MV-4-11 (cell line): ENCODE measurements at regions not wholly inside any gene's neighbourhood (a gene's known extent, or its start where the extent isn't known, plus 50 kb on each side); places are given as distances from the start of the nearest gene placed in this dataset.
A peak's percentile ranks its signal among the peaks of the same experiment; 100 is the strongest.

Experiments
- DNase-seq: peaks from one replicate; lab custom pipeline; 2025; lab: John Stamatoyannopoulos, UW

DNA sequence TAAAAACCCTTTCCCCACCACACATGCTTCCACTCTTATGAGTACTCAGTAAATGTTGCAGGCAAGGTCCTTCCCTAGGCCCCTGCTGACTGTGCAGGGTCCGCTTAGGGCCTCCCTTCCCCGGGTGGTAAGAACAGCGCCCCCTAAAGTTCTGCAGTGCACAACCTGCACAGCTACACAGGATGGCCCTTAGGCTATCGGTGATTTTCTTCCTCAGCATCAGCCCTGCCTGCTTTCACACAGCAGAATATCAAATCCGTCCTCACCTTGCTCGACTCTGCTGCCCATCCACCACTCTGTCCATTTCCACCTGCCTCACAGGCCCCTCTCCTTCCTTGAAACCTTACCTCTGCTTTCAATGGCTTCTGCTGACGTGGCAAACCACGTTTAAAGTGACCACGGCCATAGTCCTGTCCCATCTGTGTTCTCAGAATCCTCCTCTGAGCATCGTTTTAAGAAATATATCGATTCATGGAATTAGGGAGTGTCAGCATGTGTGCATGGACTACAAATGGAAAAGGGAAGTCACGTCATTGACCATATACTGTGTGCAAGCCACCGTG lies 51.4 kb upstream of the TMEM132E start:
- no peak for DNase-seq

DNA sequence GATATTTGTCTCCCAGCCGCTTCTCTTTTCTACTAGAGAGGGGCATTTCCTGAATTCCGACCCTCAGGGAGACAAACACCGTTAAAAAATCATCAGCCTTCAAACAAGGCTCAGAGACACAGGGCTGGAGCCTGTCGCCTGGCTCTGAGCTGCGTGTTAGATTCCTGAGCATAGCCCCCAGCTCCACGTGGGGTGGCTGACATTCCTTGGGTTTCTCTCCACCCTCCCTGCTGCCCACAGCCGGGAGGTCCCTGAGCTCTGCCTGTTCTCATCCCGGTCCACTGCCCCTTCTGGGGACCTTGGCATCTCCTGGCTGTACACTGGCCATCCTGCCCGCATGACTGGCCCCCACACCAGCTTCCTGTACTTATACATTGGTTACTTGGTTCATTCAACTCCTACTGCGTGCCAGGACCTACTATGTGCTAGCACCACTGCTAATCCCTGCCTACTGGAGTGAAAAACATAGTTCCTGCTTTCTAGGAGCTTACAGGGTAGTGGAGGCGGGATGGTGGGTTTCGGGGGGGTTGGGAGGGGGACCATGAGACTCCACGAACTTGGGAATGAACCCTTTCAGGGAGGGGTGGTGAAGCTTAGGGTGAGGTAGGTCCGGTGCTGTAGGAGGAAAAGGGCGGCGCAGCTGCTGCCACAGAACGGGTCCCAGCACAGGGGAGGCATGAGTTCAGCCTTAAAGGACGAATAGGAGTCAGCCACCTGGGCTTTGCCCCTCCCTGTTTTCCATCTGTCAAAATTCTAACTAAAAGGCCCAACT lies 52.1 kb upstream of the TMEM132E start:
- no peak for DNase-seq

DNA sequence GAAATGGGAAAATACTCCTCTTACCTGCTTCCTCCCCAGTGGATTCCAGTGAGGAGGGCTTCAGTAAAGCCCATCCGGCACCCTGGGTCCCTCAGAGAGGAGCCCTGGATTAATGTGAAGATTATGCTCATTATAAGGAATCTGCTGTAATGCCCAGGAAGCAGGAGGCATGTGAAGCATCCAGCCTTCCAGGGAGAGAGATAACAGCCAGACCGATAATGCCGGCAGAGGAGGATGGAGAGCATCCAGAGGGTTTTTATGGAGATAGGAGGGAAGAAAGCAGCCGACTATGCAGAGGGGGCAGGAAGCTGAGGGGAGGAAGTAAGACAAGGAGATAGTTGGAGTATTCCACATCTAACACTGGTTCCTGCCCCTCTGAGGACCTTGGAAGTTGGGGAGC lies 53.7 kb upstream of the TMEM132E start:
- DNase-seq = no peak

DNA sequence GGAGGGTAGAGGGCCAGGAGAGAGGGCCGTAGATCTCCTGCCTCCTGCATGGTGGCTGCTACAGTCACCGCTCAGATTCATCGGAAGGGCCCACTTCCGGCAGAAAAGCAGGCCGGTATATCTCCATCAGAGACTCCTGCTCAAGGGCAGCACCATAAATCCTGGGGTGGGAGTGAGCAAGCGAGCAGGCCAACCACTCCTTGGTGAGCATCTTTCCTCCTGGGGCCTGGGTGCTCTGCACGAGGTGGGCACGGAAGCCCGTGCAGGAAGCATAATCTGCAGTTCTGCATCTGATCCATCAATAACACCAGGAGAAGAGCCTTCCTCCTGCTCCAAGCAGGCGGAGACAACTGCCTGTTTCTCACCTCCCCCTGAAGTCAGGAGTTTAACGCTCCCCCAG lies 57.4 kb upstream of the TMEM132E start:
- no peak for DNase-seq

DNA sequence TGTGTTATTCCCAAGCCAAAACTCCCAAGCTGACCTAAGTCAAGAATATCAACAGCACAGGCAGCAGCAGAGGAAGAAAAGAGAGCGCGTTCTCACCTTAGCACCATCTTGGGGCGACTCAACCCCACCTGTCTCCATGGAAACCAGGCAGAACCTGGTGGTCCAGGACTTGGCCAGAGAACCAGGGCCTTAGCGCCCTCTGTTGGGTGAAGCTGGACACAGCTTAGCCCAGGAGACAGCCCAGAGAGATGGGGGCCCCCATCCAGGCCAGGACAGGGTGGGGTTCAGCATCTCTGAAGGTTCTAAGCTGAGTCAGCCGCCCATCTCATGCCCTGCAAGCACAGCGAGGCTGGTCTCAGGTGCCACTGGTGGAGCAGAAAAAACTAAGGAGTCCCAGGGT lies 60.1 kb upstream of the TMEM132E start:
- DNase-seq = no peak

DNA sequence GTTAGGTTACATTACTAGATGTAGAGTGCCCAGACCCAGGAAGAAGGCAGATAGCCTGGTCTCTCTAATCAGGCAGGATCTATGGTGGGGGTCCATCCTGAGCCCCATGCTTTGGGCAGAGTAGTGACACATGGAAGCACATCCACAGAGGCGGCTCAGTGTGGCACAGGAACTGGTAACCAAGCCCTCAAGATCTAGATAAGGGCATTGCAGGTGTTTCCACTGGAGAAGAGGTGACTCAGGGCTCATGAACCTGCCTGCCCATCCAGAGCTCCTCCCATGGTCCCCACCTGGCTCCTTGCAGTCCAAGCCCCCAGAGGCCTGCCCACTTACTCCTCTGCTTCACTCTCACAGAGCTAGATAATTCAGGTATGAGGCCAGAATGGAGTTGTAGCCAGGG lies 62.0 kb upstream of the TMEM132E start:
- DNase-seq = no peak

DNA sequence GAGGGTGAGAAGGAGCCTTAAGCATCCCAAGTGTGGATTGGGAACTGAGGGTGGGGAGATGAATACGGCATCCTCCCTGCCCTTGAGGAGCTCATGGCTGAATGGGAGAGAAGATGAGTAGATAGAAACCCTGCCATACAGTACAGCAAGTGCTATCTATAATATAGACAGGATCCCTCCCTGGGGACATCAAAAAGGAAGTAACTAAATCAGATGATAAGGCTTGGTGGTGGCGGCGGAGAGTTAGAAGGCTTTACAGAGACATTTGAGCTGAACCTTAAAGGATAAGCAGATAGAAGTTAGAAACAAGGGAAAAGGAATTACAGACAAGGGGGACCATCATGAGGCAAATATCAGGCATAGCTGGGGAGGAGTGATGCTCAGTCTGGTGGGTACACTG lies 67.5 kb upstream of the TMEM132E start:
- DNase-seq = no peak

DNA sequence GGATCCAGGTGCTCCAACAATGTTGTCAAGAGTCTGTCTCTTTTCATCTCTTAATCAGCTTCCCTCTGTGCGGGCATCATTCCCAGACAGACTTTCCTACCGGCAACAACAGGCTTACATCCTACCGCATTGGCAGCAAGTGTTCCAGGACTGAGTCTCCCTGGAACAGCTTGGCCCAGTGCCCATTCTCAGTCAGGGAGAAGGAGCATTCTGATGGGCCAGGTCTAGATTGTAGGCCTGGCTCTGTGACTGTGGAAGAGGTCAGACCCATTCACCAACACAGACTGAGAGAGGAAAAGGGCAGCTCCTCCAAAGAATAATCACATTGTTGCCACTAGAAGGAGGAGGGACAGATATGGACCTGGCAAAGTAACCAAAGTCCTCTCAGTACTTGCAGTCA lies 68.1 kb upstream of the TMEM132E start:
- DNase-seq = no peak

DNA sequence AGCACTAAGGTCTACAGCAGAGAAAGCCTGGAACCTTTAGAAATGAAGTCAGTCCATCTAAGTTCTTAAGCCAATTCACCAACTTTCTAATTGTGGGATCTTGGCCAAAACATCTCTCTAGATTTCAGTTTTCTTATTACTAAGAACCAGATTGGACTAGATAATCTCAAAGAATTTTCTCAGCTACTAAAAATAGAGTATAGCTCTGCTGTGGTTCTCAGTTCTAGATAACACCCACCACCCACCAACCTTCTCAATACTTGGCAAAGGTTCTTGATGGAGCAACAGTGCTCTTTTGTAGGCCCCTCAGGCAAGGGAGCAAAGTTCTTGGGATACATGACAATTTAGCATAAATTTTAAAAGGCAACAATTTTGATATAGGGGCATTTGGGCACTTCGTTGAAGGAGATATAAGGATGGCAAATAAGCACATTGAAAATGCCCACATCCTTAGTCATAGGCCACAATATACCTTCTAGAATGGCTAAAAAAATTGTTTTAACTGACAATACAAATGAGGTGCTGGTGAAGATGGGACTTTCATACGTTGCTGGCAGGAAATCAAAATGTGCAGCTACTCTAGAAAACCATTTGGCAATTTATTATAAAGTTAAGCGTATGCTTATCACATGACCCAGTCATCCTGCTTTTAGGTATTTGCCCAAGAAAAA lies 74.4 kb upstream of the TMEM132E start:
- no peak for DNase-seq

DNA sequence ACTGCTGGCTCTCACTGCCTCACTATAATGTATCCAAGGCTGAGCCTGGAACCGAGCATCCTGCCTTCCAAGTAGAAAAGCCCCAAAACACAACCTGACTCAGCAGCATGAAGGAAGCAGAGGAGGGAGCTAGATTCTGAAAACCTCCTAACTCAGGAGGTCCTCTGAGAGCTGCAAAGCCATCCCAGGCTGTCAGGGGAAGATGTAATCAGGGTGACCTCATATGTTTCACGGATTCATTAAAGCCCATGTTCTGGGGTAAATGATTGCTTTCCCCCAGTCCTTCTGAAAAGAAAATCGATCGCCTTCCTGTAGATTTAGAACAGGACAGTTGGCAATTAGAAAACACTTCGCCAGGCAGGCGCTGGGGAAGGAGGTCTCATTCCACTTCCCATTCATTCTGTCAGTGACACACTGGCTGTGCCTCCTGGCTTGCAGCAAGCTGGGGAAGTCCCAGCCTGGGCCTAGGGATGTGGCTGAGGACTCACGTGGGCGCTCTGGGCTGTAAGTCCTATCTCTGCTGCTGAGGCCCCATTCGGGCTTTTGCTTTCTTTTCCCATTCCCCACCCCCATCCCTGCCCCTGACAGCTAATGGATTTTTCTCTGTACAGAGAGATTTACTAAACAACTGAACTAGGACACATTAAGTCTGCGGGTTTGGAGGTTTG lies 75.7 kb upstream of the TMEM132E start:
- peak; percentile 34 for DNase-seq

DNA sequence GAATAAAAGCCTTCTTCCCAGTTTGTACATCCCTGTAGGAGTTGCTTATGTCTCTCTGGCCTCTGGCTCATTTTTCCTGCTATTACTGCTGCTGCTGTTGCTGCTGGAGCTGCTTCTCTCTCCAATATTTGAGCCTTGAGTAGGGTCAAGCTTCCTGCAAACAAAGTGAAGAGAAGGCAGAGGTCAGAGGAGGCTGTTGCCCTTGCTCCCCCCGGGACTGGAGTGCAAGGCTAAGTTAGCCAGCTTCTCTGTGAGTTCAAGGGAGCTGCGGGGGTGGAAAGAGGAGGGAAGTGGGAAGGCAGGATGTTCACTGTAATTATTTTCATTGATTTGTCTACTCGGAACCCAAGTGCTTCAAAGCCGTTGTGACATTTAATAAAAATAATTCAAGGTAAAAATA lies 77.0 kb upstream of the TMEM132E start:
- no peak for DNase-seq

DNA sequence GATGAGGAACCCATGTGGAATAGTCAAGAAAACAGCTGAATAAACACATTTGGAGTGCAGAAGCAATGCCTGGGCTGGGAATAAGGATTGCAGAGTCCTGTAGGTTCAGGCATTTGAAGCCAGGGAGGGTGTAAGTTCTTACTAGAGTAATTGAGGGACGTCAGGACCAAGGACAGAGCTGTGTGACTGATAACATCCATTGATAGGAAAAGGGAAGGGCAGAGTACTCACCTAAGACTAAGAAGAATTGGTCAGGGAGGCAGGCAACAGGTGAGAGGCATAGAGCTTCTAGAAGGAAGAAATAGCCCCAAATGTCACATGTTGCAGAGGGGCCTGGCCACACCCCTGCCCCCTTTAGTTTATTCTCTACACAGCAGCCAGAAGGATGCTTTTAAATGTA lies 79.8 kb upstream of the TMEM132E start:
- peak; percentile 21 for DNase-seq

DNA sequence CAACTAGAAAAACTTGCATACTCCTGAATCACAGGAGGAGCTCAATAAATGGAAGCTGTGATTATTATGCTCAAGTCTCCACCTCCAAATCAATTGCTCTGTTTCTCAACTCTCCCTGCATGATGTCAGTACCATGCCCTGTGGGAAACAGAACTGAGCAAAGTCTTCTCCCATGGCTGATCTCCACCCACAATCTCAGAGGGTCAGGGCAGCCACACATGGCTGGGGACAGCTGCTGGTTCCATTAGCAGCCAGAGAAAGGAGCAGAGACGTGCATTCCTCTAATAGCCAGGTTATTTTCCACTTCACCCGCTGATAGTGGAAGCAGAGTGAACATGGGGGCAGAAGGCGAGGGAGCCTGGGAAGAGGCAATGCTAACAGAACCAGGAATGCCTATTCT lies 85.5 kb upstream of the TMEM132E start:
- DNase-seq = no peak

DNA sequence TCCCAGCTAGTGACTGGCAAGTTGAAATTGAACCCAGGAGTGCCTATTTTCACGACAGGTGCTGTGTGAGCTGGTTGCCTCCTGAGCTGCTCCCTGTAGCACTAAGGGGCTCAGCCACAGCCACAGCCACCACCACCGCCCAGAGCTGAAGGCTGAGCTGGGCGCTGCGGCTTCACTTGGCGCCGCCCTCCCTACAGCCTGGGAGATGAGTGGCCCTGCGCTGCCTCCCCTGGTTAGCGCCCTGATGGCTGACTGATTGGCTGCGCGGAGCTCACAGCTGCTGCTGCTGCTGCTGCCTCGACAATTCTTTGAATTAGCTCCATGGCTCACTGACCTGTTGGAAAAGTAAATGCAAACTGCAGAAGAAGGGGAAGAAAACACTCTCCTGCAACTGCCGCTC lies 91.8 kb upstream of the TMEM132E start:
- no peak for DNase-seq

DNA sequence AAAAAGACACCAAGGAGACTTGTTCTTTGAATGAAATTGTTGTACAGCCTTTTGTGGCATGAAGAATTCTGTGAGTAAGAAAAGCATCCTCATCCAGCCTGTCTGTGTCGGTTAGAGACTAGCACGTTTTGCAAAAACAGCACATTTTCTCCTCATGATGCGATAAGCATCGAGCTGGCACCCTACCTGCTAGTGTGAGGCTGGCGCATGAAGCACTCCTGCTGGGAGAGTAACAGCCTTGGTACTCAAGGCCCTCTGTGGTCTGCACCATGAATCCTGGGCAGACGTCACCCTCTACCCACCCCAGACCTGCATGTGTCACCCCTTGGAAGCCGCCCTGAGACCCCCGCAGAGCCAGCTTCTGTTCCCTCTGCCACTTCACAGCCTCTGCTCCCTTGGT lies 92.6 kb upstream of the TMEM132E start:
- no peak for DNase-seq

DNA sequence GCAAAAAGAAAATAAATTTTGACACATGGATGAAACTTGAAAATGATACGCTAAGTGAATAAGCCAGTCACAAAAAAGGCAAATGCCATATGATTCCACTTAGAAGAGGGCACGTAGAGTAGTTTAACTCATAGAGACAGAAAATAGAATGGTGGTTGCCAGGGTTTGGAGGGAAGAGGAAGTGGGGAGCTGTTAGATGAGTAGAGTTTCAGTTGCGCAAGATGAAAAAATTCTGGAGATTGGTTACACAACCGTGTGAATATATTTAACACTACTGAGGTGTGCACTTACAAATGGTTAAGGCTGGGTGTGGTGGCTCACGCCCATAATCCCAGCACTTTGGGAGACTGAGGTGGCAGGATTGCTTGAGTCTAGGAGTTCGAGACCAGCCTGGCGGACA lies 93.4 kb upstream of the TMEM132E start:
- peak; percentile 98 for DNase-seq

DNA sequence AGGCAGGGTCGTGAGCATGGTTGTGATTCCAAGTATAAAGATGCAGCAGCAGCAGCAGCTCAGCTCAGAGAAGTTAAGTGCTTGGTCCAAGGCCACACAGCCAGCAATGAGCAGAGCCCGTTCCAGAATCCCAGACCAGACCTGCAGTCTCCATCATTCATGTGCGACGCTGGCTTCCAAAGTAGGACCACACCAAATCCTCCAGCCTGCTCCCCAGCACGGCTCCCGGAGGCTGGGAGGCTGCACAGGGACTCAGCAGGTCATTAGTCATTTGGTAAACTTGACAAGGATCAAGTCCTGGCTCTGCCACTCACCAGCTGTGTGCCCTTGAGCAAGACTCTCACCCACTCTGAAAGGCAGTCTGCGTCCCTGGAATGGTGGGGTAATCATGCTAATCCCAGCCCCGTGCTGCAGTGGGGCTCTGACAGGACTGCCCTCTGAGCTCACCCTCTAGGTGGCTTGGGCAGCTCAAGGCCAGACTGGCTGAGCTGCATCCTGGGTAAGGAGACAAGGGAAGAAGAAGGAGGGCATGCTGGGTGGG lies 95.1 kb upstream of the TMEM132E start:
- DNase-seq = peak; percentile 12

DNA sequence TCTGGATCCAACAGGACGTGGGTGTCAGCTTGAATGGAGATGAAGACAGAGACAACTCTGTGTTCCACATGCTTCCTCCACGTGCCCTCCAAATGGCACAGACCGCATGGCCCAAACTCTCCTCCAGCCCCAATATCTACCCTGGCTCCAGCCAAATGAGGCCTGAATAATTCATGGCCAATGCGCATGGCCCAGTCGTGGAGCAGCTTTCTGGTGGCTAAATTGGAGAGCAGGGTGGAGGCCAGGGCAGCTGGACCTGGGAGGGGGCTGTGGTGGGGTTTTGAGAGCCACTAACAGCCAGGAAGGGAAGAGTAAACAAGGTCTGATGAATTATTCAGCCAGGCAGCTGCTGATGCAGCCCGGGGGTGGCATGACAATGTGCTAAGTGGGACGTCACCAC lies 96.7 kb upstream of the TMEM132E start:
- DNase-seq = no peak

DNA sequence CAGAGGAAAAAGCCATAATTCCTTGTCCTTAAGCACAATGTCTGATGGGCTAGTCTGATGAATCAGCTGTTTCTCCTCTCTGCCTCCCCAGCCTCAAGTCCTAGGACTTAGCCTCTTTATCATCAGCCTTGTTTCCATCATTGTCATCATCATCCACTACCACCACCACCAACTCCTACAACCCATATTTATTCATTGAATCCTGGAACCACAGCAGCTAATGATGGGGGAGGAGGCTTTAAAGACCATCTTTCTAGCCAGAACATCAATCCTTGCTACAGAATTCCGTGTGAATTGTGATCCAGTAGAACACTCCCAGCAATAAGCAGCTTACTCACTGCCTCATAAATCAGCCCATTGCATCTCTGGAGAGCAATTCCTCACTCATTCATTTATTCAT lies 97.6 kb upstream of the TMEM132E start:
- no peak for DNase-seq

DNA sequence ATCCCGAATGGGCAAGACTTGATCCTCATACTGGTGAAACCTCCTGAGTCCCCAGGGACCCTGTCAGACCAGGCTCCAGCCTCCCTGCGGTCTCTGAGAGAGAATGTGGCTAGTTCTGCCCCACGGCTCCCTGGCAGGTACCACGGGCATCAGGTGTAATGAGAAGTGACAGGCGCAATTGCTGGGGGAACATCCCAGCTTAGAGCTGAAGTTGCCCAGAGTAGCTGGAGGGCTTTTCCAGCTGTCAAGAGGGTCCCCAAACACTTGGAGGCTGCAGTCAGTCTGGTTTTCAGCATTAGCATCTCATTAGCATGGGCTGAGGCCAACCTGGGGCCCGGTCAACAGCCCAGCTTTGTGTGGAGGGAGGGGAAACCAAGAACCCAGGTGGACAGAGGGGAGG lies 100.0 kb upstream of the TMEM132E start:
- DNase-seq = no peak

DNA sequence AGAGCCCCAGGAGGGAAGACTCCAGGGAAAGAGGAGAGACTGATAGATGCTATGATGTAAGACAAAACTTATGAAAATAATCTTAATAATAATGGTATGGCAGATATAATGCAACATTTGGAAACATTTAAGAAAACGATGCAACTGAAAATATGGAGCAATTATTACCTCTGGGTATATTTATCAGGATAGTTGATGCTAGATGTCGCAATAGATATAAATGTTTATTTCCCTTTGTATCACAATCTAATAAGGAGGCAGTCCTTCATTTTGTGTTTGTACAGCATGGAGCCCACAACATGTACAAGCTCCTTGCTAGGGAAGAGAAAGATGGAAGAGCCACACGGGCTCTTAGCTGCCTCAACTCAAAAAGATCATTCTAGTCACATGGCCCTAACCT lies 101.1 kb upstream of the TMEM132E start:
- DNase-seq = no peak

DNA sequence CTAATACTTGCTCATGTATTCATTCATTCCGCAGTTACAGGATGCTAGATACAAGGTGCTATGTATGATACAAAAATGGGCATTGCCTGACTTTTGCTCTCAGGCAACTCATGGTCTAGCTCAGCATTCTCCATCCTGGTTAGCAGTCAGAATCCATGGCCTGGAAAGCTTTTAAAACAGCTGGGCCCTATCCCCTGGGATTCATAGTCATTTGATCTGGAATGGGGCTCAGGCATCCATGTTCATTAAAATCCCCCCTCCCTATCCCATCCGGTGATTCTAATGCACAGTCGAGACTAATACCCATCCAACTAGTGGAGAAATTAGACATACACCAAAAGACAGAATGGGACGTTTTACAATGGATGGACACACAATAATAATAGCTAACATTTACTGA lies 104.1 kb upstream of the TMEM132E start:
- DNase-seq = no peak

DNA sequence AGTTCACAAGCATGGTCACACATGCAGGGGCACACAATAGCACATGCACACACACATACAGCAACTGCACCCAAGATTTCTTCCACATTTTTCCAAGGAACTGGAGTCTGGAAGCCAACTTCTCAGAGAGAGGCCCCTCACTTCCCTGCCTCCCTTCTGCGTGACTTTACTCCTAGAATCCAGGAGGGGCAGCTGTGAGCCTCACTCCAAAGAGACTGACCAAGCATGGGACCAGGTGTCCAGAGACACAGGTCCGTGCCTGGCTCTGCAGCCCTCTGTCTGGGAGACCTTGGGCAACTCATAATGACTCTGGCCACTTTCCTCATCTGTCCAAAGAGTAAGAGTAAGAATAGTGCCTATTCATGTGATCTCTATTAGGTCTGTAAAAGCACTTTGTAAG lies 104.7 kb upstream of the TMEM132E start:
- DNase-seq = no peak
